ENCODE measurements at regions not wholly inside any gene's neighbourhood (a gene's known extent, or its start where the extent isn't known, plus 50 kb on each side); places are given as distances from the start of the nearest gene placed in this dataset.
"Not testable (repeated sequence)": the region's sequence is repeated elsewhere in the genome, so short reads cannot be mapped to it uniquely, and the experiment has no call there.

GRCh38 chr1:53393325-53393792 is 65.5 kb upstream of the LRP8 start:
- DNase-seq = peak; percentile 48 to 76
- TF ChIP-seq POLR2A (IDR thresholded peaks at IDR 0.05; ENCODE audit: low read length) (no peak), GATA1 (IDR thresholded peaks at IDR 0.05; ENCODE audit: low read depth, low read length) (no peak)

DNA sequence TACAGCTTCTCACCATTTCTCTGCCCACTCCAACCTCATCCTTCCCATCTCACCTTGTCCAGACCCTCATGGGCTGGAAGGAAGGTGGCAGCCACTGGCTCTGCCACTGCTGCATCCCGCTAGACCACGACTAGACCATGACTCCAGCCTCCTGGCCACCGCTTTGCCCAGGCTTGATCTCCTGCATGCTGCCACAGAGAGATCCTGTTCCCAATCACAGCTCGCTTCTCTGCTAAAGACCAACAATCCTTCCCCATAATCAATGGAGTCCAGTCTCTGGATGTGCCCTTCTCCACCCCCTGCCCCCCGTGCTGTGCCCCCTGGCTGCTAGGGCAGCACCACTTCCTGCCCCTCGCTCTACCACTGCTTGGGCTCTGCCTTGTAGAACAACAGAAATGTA is 64.9 kb upstream of the DMRTB1 start:
- no peak for TF ChIP-seq POLR2A (IDR thresholded peaks at IDR 0.05; ENCODE audit: low read length)
- no peak for TF ChIP-seq GATA1 (IDR thresholded peaks at IDR 0.05; ENCODE audit: low read depth, low read length)
- no peak for DNase-seq

DNA sequence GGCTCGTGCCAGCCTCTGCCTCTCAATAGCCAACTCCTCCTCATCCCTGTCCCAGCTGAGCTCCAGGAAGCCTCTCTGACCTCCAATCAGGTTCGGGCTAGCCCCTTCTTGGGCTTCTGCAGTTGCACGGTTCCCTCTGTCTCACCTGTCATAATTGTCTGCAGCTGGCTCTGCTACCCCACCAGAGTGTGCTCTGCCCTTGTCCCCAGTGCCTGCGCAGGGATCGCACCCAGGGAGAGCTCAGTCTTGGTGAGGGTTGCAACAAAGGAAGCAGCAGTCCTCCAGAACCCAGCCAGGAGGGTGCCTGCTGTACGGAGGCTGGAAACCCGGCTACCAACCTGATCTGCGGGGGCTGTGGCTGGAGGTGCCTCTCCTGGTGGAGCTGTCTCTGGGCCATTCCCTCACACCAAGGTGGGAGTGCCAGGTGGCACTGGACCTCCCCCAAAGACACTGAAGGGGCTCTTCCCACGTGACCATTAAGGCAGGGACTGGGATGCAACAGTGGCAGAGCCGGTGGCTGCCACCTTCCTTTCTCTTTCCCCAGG is 63.5 kb upstream of the DMRTB1 start:
- TF ChIP-seq GATA1 (IDR thresholded peaks at IDR 0.05; ENCODE audit: low read depth, low read length) (no peak), POLR2A (IDR thresholded peaks at IDR 0.05; ENCODE audit: low read length) (no peak)
- DNase-seq = no peak

DNA sequence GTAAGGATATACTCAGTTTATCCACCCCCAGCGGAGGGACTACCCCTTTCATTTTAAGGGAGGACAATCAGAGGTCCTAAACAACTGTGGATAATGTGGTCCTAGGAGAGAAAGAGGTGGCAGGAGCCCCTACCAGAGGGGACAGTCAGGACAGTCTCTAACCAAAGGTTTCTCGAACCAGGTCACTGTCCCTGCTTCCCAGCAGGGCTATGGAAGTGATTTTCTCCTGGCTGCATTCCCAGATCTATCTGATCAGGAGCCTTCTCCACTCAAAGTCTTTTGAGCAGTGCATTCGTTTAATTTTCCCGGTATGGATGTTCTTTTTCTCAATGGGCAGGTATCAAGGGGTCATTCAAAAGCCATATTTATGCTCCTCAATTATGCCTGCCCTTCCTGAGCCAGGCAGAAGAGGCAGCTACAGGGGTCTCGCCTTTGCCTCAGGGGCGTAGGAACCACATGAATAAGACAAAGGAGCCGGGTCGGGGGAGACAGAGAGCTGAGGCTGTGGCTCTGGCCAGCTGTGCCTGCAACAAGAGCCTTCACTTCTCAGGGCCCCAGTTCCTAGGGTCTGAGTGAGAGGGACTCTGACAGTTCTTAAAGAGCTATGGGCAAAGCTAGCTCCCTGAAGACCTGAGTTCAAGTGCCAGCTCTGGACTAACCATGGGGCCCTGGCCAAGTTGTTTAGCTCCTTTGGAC is 62.5 kb upstream of the DMRTB1 start:
- no peak for DNase-seq
- TF ChIP-seq POLR2A (IDR thresholded peaks at IDR 0.05; ENCODE audit: low read length) = no peak
- no peak for TF ChIP-seq GATA1 (IDR thresholded peaks at IDR 0.05; ENCODE audit: low read depth, low read length)

GRCh38 chr1:53398091-53398490 is 61.1 kb upstream of the DMRTB1 start:
- no peak for DNase-seq
- TF ChIP-seq GATA1 (IDR thresholded peaks at IDR 0.05; ENCODE audit: low read depth, low read length) (no peak), POLR2A (IDR thresholded peaks at IDR 0.05; ENCODE audit: low read length) (no peak)

- DNase-seq = no peak
- TF ChIP-seq GATA1 (IDR thresholded peaks at IDR 0.05; ENCODE audit: low read depth, low read length) (no peak), POLR2A (IDR thresholded peaks at IDR 0.05; ENCODE audit: low read length) (no peak)
Measured at GRCh38 chr1:53398576-53399365, 60.4 kb upstream of the DMRTB1 start.

DNA sequence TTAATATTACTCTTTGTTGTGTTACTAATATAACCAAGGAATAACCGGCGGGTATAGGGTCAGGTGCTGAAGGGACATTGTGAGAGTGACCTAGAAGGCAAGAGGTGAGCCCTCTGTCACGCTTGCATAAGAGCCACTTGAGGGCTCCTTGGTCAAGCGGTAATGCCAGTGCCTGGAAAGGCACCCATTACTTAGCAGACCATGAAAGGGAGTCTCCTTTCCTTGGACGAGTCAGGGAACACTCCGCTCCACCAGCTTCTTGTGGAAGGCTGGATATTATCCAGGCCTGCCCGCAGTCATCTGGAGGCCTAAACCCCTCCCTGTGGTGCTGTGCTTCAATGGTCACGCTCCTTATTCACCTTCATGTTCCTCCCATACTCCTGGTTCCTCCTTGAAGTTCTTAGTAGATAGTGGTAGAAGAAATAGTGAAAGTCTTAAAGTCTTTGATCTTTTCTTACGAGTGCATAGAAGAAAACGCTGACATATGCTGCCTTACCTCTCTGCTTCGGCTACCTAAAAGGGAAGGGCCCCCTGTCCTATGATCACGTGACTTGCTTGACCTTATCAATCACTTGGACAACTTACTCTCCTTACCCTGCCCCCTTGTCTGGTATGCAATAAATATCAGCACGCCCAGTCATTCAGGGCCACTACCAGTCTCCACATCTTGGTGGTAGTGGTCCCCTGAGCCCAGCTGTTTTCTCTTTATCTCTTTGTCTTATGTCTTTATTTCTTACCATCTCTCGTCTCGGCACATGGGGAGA is 59.6 kb upstream of the DMRTB1 start:
- not testable (repeated sequence) for DNase-seq

DNA sequence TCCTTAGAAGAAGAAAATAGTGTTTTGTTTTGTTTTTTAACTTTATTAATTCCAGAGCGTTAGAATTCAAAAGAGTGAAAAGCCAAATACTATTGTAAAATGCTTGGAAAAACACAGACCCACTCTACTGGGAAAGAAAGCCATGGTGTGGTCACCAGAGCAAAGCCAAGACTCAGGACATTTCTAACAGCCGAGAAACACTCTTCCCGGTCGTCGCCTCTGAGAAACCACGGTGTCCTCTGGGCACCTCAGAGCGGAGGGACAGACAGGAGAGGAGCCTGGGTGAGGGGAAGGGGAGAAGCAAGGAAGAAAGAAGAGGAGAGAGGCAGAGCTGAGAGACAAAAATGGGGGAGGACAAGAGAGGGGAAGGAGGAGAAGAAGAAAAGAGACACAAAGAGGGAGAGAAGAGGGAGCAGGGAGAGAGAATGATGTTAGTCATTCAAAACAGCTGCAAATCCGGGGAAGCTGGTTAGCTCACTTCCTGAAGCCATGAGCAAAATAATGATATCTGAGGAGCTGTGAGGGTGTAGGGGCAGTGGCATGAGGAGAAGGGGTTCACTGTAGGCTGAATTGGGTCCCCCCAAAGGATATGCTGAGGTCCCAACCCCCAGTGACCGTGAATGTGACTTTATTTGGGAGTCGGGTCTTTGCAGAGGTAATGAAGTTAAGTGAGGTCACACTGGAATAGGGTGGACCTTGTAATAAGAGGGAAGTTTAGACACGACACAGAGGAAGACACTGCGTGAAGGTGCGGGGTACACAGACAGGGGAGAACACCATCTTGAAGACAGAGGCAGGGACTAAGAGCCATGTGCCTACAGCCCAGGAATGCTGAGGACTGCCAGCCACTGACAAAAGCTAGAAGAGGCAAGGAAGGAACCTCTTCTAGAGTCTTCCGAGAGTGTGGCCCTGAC is 58.2 kb upstream of the DMRTB1 start:
- DNase-seq = no peak
- TF ChIP-seq POLR2A (IDR thresholded peaks at IDR 0.05; ENCODE audit: low read length) = no peak
- TF ChIP-seq GATA1 (IDR thresholded peaks at IDR 0.05; ENCODE audit: low read depth, low read length) = no peak

DNA sequence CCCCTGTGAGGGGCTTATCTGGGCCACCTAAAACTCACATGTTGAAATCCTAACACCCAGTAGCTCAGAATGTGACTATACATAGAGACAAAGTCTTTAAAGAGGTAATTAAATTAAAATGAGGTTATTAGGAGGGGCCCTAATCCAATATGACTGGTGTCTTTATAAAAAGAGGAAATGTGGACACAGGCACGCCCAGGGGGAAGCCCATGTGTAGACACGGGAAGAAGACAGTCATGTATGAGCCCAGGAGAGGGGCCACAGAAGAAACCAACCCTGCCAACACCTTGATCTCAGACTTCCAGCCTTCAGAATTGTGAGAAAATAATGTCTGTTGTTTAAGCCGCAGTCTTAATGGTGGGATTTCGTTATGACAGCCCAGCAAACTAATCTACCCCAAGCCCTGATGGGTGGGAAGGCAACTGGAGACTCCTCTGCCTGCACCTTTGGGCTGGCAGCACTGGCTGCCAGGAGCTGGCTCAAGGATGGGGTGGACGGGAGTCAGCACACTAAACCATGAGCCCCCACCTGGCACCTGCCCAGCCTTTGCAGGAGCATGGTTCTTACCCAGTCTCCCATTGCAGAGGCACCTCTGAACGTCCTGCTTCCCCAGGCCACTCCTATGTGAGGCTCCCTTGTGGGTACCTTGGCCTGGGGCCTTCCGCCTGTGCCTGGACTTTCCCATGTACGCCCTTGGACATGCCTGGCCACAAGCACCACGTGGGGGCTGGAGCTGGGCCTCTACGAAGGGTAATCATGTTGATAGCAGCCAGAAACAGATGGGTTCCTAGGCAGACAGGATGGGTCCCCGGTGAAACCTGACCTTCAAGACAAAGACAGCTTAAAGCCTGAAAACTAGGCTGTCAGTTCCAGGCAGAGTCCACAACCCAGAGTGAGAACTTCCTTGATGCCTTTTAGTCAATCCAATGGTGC is 57.1 kb upstream of the DMRTB1 start:
- TF ChIP-seq POLR2A (IDR thresholded peaks at IDR 0.05; ENCODE audit: low read length) = no peak
- no peak for TF ChIP-seq GATA1 (IDR thresholded peaks at IDR 0.05; ENCODE audit: low read depth, low read length)
- no peak for DNase-seq

GRCh38 chr1:53402891-53403655 is 56.1 kb upstream of the DMRTB1 start:
- no peak for DNase-seq
- no peak for TF ChIP-seq POLR2A (IDR thresholded peaks at IDR 0.05; ENCODE audit: low read length)
- no peak for TF ChIP-seq GATA1 (IDR thresholded peaks at IDR 0.05; ENCODE audit: low read depth, low read length)

GRCh38 chr1:53405737-53406136 is 53.5 kb upstream of the DMRTB1 start:
- no peak for TF ChIP-seq GATA1 (IDR thresholded peaks at IDR 0.05; ENCODE audit: low read depth, low read length)
- no peak for TF ChIP-seq POLR2A (IDR thresholded peaks at IDR 0.05; ENCODE audit: low read length)
- DNase-seq = no peak

All from erythroblast (primary cell).